ENCODE measurements at regions not wholly inside any gene's neighbourhood (a gene's known extent, or its start where the extent isn't known, plus 50 kb on each side); places are given as distances from the start of the nearest gene placed in this dataset.
"Not testable (repeated sequence)": the region's sequence is repeated elsewhere in the genome, so short reads cannot be mapped to it uniquely, and the experiment has no call there.

GRCh38 chr2:192542148-192543066 lies 347.7 kb upstream of the TMEFF2 start:
- DNase-seq, result not testable (repeated sequence)

DNA sequence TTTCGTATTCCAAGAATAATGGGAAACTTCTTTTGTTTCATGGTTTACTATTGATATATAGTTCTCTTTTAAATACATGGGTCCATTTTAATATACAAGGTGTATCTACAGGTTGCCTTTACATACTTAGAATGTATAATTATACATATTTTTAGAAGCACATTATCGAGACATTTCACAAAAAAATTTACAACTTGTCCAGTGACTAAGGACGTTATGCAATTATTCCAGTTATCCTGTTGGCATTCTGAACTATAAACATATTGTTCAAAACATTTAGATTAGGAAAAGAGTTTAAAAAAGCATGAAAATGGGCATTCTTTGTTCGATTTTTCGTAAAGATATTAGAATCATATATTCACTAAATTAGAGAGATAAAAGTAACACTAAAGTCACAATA lies 344.6 kb upstream of the TMEFF2 start:
- no peak for DNase-seq

DNA sequence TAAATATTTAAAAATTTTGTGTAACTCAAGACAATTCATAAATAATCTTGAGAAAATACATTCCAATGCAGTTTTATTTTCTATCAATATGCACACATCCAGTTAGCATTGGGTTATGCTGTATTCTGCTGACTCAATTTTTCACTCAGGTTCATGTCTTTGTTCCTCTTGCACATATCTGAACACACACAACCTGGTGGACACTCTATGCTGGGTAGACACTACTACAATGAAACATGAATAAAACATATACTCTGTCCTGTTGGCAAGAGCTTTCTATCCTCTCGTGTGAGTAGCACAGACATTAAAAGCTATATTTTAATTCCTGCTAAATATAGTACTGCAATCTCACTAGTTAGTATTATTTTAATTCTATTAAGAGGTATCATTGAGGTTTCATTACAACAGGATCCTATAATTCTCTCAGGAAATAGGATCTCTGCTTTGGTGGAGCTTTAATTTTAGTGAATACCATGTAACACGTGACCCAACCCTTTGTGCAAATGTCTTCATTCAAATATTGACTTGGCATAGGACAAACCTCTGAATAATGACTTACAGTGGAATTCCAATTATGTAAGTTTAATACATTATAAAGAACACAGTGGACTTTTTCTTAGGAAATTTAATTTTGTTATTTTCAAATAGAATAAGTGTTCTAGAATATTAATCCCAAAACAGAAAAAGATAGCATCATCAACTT lies 342.3 kb upstream of the TMEFF2 start:
- no peak for DNase-seq

GRCh38 chr2:192535956-192536921 lies 341.5 kb upstream of the TMEFF2 start:
- DNase-seq, result no peak

- DNase-seq, result no peak
Observed at GRCh38 chr2:192534072-192534471, 339.3 kb upstream of the TMEFF2 start.

DNA sequence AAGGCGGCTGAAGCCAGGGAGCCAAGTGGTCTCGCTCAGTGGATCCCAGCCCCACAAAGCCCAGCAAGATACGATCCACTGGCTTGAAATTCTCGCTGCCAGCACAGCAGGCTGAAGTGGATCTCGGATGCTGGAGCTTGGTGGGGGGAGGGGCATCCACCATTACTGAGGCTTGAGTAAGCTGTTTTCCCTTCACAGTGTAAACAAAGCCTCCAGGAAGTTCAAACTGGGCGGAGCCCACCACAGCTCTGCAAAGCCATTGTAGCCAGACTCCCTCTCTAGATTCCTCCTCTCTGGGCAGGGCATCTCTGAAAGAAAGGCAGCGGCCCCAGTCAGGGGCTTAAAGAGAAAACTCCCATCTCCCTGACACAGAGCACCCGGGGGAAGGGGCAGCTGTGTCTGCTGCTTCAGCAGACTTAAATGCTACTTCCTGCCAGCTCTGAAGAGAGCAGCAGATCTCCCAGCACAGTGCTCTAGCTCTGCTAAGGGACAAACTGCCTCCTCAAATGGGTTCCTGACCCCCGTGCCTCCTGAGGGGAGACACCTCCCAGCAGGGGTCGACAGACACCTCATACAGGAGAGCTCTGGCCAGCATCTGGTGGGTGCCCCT lies 330.0 kb upstream of the TMEFF2 start:
- not testable (repeated sequence) for DNase-seq

DNA sequence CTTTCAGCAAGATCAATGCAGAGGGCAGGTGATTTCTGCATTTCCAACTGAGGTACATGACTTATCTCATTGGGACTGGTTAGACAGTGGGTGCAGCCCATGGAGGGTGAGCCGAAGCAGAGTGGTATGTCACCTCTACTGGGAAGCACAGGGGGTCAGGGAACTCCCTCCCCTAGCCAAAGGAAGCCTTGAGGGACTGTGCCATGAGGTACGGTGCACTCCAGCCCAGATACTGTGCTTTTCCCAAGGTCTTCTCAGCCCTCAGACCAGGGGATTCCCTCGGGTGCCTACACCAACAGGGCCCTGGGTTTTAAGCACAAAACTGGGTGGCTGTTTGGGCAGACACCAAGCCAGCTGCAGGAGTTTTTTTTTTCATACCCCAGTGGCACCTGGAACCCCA lies 329.5 kb upstream of the TMEFF2 start:
- not testable (repeated sequence) for DNase-seq

- DNase-seq, result no peak
Observed at GRCh38 chr2:192515937-192516336, 321.2 kb upstream of the TMEFF2 start.

DNA sequence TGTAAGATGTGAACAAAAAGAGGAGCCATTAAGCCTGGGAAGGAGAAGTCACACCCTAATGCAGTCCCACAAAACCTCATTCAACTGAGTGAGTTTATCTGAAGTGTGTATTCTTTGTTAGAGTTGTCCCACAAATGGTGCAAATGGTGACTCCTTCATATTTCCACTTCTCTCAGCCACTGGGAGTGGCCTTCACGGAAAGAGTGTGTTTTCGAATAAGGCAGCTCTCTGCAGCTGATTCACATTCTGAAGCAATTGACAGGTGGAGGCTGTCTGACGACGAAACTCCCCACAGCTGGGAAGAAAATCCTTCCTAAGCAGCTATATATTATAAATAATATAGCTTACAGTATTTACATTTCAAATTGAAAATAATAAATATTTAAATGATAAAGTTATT lies 318.8 kb upstream of the TMEFF2 start:
- no peak for DNase-seq

DNA sequence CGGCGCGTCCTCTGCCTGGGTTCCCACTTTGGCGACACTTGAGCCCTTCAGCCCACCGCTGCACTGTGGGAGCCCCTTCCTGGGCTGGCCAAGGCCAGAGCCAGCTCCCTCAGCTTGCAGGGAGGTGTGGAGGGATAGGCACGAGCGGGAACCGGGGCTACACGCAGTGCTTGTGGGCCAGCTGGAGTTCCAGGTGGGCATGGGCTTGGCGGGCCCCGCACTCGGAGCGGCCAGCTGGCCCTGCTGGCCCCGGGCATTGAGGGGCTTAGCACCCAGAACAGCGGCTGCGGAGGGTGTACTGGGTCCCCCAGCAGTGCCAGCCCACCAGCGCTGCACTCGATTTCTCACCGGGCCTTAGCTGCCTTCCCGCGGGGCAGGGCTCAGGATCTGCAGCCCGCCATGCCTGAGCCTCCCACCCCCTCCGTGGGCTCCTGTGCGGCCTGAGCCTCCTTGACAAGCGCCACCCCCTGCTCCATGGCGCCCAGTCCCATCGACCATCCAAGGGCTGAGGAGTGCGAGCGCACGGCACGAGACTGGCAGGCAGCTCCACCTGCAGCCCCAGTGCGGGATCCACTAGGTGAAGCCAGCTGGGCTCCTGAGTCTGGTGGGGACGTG lies 313.2 kb upstream of the TMEFF2 start:
- DNase-seq, result not testable (repeated sequence)

DNA sequence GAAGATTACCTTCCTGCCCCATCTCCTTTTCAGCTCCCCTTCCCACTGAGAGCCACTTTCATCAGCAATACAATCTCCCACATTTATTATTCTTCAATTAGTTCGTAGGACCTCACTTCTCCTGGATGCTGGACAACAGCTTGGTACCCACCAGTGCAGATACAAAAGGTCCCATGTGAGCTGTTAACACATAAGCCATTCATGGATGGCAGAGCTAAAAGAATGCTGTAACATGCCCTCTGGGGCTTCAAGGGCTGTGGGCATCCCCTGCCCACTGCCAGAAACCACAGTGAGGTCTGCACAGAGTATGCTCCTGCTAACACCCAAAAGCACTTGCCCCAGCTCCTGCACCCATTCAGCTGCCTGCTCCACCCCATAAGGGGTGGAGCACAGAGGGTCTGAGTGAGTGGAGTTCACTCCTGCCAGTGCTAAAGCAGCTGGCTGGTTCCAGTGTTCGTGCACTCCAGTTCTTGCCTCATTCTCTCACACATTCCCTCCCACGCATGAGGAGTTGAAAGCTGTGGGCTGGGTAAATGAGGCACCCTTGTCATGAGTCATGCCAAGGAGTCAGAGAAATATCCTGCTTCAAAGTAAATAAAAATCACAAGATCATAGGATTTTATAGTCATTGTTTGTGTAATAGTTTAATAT lies 305.9 kb upstream of the TMEFF2 start:
- DNase-seq, result no peak

DNA sequence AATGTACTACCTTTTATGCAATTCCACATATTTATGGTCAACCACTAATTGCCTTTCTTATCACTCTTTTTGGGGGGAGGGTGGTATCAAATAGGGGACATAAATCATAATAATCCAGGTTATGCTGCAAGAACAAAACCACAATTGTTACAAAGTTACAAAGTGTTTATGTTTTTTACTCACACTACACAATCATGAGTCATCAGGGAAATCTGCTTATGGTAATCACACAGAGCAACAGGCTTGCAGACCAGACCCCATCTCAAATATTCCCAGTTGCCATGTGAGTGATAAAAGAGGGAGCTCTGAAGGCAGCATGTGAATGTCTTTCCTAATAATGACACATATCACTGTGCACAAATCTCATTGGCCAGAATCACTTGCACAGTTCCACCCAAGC lies 304.7 kb upstream of the TMEFF2 start:
- DNase-seq, result no peak

GRCh38 chr2:192498747-192499146 lies 304.0 kb upstream of the TMEFF2 start:
- DNase-seq, result no peak

GRCh38 chr2:192488158-192488557 lies 293.4 kb upstream of the TMEFF2 start:
- DNase-seq, result not testable (repeated sequence)

- no peak for DNase-seq
Observed at GRCh38 chr2:192487636-192488035, 292.9 kb upstream of the TMEFF2 start.

DNA sequence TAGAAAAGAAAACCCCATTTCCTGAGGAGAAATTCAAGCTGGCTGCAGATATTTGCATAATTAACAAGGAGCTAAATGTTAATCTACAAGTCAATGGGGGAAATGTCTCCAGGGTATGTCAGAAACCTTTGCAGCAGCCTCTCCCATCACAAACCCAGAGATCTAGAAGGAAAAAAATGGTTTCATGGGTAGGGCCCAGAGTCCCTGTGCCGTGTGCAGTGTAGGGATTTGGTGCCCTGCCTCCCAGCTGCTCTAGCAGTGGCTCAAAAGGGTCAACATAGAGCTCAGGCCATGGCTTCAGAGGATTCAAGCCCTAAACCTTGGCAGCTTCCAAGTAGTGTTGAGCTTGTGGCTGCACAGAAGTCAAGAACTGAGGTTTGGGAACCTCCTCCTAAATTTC lies 290.2 kb upstream of the TMEFF2 start:
- no peak for DNase-seq

- DNase-seq, result no peak
Observed at GRCh38 chr2:192480984-192481383, 286.3 kb upstream of the TMEFF2 start.

DNA sequence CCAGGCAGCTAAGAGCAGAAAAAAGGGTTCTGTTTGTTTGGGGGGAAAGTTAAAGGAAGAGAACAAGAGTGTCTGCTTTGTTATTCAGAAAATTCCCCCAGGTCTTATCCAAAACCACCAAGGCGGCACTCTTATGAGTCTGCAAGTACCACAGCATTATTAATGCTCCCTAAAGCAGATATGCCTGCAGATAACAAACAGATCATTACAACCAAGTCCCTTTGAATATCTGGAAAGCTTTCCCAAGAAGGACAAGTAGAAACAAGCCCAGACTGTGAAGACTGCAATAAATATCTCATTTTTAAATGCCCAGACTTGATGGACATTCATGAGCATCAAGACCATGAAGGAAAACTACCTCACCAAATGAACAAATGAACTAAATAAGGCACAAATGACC lies 278.6 kb upstream of the TMEFF2 start:
- DNase-seq, result no peak

DNA sequence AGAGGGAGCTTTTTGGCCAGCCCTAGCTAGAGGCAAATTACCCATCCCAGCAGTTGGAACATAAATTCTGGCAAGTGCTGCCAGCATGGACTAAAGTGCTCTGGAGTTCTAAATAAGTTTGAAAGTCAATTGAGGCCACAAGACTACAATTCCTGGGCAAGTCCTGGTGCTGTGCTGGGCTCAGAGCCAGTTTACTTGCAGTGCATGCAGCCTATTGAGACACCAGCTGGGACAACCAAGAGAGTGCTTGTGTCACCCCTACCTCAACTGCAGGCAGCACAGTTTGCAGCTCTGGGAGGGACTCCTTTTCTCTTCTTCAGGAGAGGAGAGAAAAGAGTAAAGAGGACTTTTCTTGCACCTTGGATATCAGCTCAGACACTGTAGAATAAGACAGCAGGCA lies 277.2 kb upstream of the TMEFF2 start:
- DNase-seq, result no peak

- no peak for DNase-seq
Observed at GRCh38 chr2:192469612-192470011, 274.9 kb upstream of the TMEFF2 start.

GRCh38 chr2:192467953-192468660 lies 273.4 kb upstream of the TMEFF2 start:
- no peak for DNase-seq
